PC-3 (cell line): ENCODE measurements at regions not wholly inside any gene's neighbourhood (a gene's known extent, or its start where the extent isn't known, plus 50 kb on each side); places are given as distances from the start of the nearest gene placed in this dataset.

Source experiments
- ATAC-seq: fragments of 200-7000 bp; cut with Tn5 transposase; 2 replicates; pipeline ENCODE4 v1.9.1; 2020; ENCODE audit warnings: mild to moderate bottlenecking, moderate library complexity
- BruUV-seq: library from RNA; stranded (reverse); fragments of 400-500 nt; replicated peaks from 2 replicates; lab custom pipeline; 2021; lab: Mats Ljungman, UMichigan
- CTCF ChIA-PET: fragments of 300-600 bp; sonication (Branson Sonifier 250); formaldehyde crosslinking; loops from one replicate; lab custom pipeline; 2022; ENCODE audit warnings: antibody characterized with exemption; lab: Charles Lee
- POLR2A ChIA-PET: fragments of 300-600 bp; sonication (Branson Sonifier 250); formaldehyde crosslinking; loops from one replicate; lab custom pipeline; 2022; ENCODE audit warnings: antibody characterized with exemption; ENCODE audit not compliant: unreplicated experiment; lab: Charles Lee
- DNase-seq: peaks from one replicate; pipeline ENCODE4 v3.0.0-alpha.2; 2015
- H2AFZ ChIP-seq: fragments of 300-600 bp; sonication (generic); 2 replicates; pipeline ENCODE4 v1.6.0; 2016; ENCODE audit warnings: antibody characterized with exemption, low read length
- H3F3A ChIP-seq: fragments of 300-600 bp; sonication (generic); one replicate; pipeline ENCODE4 v1.6.0; 2017; ENCODE audit warnings: antibody characterized with exemption, low read length, control low read depth, mild to moderate bottlenecking; ENCODE audit not compliant: unreplicated experiment
- H3K27ac ChIP-seq: fragments of 300-600 bp; sonication (generic); 2 replicates; pipeline ENCODE4 v1.5.1; 2016; ENCODE audit warnings: mild to moderate bottlenecking, low read length
- H3K27me3 ChIP-seq: fragments of 300-600 bp; sonication (generic); 2 replicates; pipeline ENCODE4 v1.6.1; 2016; ENCODE audit warnings: low read length, mixed read lengths
- H3K36me3 ChIP-seq: fragments of 300-600 bp; sonication (generic); 2 replicates; pipeline ENCODE4 v1.6.1; 2016; ENCODE audit warnings: low read depth, mixed run types, low read length, mixed read lengths
- H3K4me1 ChIP-seq: fragments of 300-600 bp; sonication (generic); 2 replicates; pipeline ENCODE4 v1.5.1; 2016; ENCODE audit warnings: low read length; ENCODE audit not compliant: insufficient read depth
- H3K4me2 ChIP-seq: fragments of 300-600 bp; sonication (generic); 2 replicates; pipeline ENCODE4 v1.6.0; 2016; ENCODE audit warnings: low read length
- H3K4me3 ChIP-seq: fragments of 300-600 bp; sonication (generic); 2 replicates; pipeline ENCODE4 v1.5.1; 2016; ENCODE audit warnings: mild to moderate bottlenecking, low read length, mixed read lengths
- H3K79me2 ChIP-seq: fragments of 300-600 bp; sonication (generic); 2 replicates; pipeline ENCODE4 v1.6.1; 2017; ENCODE audit warnings: low read length, mixed read lengths
- H3K9ac ChIP-seq: fragments of 300-600 bp; sonication (generic); 2 replicates; pipeline ENCODE4 v1.6.0; 2016; ENCODE audit warnings: mild to moderate bottlenecking, low read length
- H3K9me2 ChIP-seq: fragments of 300-600 bp; sonication (generic); replicated peaks from 2 replicates; pipeline ENCODE4 v1.6.1; 2016; ENCODE audit warnings: mixed run types, low read length, mixed read lengths
- H3K9me3 ChIP-seq: fragments of 300-600 bp; sonication (generic); 2 replicates; pipeline ENCODE4 v1.6.1; 2016; ENCODE audit warnings: low read length, mixed read lengths
- H4K20me1 ChIP-seq: fragments of 300-600 bp; sonication (generic); 2 replicates; pipeline ENCODE4 v1.6.1; 2016; ENCODE audit warnings: low read length, mixed read lengths
- CTCF ChIP-seq: fragments of 300-600 bp; sonication (generic); conservative IDR thresholded peaks from 2 replicates; pipeline ENCODE4 v1.5.1; 2017; ENCODE audit warnings: antibody characterized with exemption, low read depth, mild to moderate bottlenecking, low read length
- EZH2 ChIP-seq: fragments of 300-600 bp; sonication (generic); IDR thresholded peaks from one replicate; pipeline ENCODE4 v1.6.1; 2017; ENCODE audit warnings: antibody characterized with exemption, mild to moderate bottlenecking, low read length; ENCODE audit not compliant: unreplicated experiment
- EZH2phosphoT487 ChIP-seq: fragments of 300-600 bp; sonication (generic); IDR thresholded peaks from 2 replicates; pipeline ENCODE4 v1.6.1; 2018; ENCODE audit warnings: mild to moderate bottlenecking, antibody characterized with exemption, low read length, borderline replicate concordance
- intact Hi-C: fragments of 100-400 bp; cut with micrococcal nuclease; formaldehyde crosslinking; loops from 2 replicates; pipeline ENCODE4 v1.9.0; 2023

- BruUV-seq, result no TSS peak
- ATAC-seq, result no peak
- H3K9ac ChIP-seq, result no peak overlapping the region
Observed at GRCh38 chr5:114928644-114929462, 240.9 kb downstream of the TRIM36 start.

GRCh38 chr5:114924769-114925168 is 244.9 kb downstream of the TRIM36 start:
- Histone ChIP-seq H3K36me3 (no peaks in the 10 kb centered on the region), H2AFZ (no peak overlapping the region), H3K4me2 (no peak overlapping the region), H3K4me1 (no peaks in the 10 kb centered on the region), H3K27me3 (no peaks in the 10 kb centered on the region), H4K20me1 (no peaks in the 10 kb centered on the region), H3K79me2 (no peaks in the 10 kb centered on the region), H3K9me3 (no peaks in the 10 kb centered on the region), H3F3A (no peaks in the 10 kb centered on the region), H3K4me3 (no peak overlapping the region), H3K27ac (no peak overlapping the region), H3K9me2 (no peaks in the 10 kb centered on the region), H3K9ac (no peak overlapping the region)
- BruUV-seq, result no TSS peak
- ATAC-seq (no peak), DNase-seq (no peak)
- intact Hi-C loops, result no loop called here
- POLR2A ChIA-PET, result no interaction called here
- no peak for TF ChIP-seq EZH2
- no peak for TF ChIP-seq EZH2phosphoT487
- TF ChIP-seq CTCF, result no peak
- CTCF ChIA-PET, result no interaction called here

More at GRCh38 chr5:114928644-114929462, 240.9 kb downstream of the TRIM36 start:
- no peak for DNase-seq
- Histone ChIP-seq H3K79me2 (no peaks in the 10 kb centered on the region), H3K4me2 (no peak overlapping the region), H3K9me3 (no peaks in the 10 kb centered on the region), H4K20me1 (no peaks in the 10 kb centered on the region), H3K4me3 (no peak overlapping the region), H3K36me3 (no peaks in the 10 kb centered on the region), H3K4me1 (no peaks in the 10 kb centered on the region), H2AFZ (no peak overlapping the region), H3K27ac (no peak overlapping the region), H3K9me2 (no peaks in the 10 kb centered on the region), H3F3A (no peaks in the 10 kb centered on the region), H3K27me3 (no peaks in the 10 kb centered on the region; the same call in 1 of the 2 replicates)
- ChIA-PET CTCF (no interaction called here), POLR2A (no interaction called here)
- intact Hi-C loops, result no loop called here
- TF ChIP-seq EZH2phosphoT487 (no peak), EZH2 (no peak), CTCF (no peak)

GRCh38 chr5:114912189-114912920 is 257.4 kb downstream of the TRIM36 start:
- no peaks in the 10 kb centered on the region for H3K4me1 ChIP-seq
- POLR2A ChIA-PET, result no interaction called here
- DNase-seq (no peak), ATAC-seq (no peak)
- BruUV-seq, result no TSS peak
- H3K79me2 ChIP-seq, result no peaks in the 10 kb centered on the region
- no peak overlapping the region for H3K27ac ChIP-seq
- no peak for TF ChIP-seq EZH2
- no peak for TF ChIP-seq CTCF
- no peak for TF ChIP-seq EZH2phosphoT487
- H3K9me3 ChIP-seq, result no peaks in the 10 kb centered on the region
- H3K9ac ChIP-seq, result no peak overlapping the region
- CTCF ChIA-PET, result no interaction called here
- H3K36me3 ChIP-seq, result no peaks in the 10 kb centered on the region
- no peak overlapping the region for H3K4me2 ChIP-seq
- no peaks in the 10 kb centered on the region for H3F3A ChIP-seq
- no peaks in the 10 kb centered on the region for H3K27me3 ChIP-seq
- H3K9me2 ChIP-seq, result no peaks in the 10 kb centered on the region
- no peaks in the 10 kb centered on the region for H4K20me1 ChIP-seq
- no peak overlapping the region for H3K4me3 ChIP-seq
- no peak overlapping the region for H2AFZ ChIP-seq
- intact Hi-C loops, result no loop called here
